PFSK-1 (cell line): ENCODE measurements at regions not wholly inside any gene's neighbourhood (a gene's known extent, or its start where the extent isn't known, plus 50 kb on each side); places are given as distances from the start of the nearest gene placed in this dataset.

Source experiments
- FOXP2 ChIP-seq: optimal IDR thresholded peaks from 2 replicates; pipeline ENCODE3; 2011; ENCODE audit warnings: borderline replicate concordance, control low read depth, inconsistent platforms; ENCODE audit not compliant: insufficient read depth; ENCODE audit errors: extremely low read length, extremely low read depth
- POLR2AphosphoS5 ChIP-seq: IDR thresholded peaks from 2 replicates; pipeline ENCODE4 v1.6.1; 2012; ENCODE audit warnings: low read depth, mild to moderate bottlenecking, control low read depth, low read length, moderate library complexity
- SIN3A ChIP-seq: IDR thresholded peaks from 2 replicates; pipeline ENCODE4 v1.6.1; 2012; ENCODE audit warnings: mild to moderate bottlenecking, low read length, moderate library complexity, borderline replicate concordance; ENCODE audit not compliant: insufficient read depth
- TAF1 ChIP-seq: IDR thresholded peaks from 2 replicates; pipeline ENCODE4 v1.6.1; 2012; ENCODE audit warnings: low read length, control low read depth, borderline replicate concordance; ENCODE audit not compliant: insufficient read depth
- TF ChIP-seq, protein P1 (sequence below), 2 experiments: IDR thresholded peaks; 2 replicates each; pipeline versions ENCODE4 v1.6.1 to v1.8.0; 2011 to 2012; ENCODE audit warnings: low read depth in 2 of 2, low read length in 2 of 2, control low read depth in 1 of 2, inconsistent platforms in 1 of 2, mild to moderate bottlenecking in 1 of 2, moderate library complexity in 1 of 2; ENCODE audit not compliant: insufficient read depth in 1 of 2

GRCh38 chr13:61768175-61768574 lies 352.5 kb upstream of the PCDH20 start:
- no peak for TF ChIP-seq POLR2AphosphoS5
- TF ChIP-seq FOXP2, result no peak
- TF ChIP-seq SIN3A, result no peak
- no peak for TF ChIP-seq TAF1
- TF ChIP-seq, protein P1, sequence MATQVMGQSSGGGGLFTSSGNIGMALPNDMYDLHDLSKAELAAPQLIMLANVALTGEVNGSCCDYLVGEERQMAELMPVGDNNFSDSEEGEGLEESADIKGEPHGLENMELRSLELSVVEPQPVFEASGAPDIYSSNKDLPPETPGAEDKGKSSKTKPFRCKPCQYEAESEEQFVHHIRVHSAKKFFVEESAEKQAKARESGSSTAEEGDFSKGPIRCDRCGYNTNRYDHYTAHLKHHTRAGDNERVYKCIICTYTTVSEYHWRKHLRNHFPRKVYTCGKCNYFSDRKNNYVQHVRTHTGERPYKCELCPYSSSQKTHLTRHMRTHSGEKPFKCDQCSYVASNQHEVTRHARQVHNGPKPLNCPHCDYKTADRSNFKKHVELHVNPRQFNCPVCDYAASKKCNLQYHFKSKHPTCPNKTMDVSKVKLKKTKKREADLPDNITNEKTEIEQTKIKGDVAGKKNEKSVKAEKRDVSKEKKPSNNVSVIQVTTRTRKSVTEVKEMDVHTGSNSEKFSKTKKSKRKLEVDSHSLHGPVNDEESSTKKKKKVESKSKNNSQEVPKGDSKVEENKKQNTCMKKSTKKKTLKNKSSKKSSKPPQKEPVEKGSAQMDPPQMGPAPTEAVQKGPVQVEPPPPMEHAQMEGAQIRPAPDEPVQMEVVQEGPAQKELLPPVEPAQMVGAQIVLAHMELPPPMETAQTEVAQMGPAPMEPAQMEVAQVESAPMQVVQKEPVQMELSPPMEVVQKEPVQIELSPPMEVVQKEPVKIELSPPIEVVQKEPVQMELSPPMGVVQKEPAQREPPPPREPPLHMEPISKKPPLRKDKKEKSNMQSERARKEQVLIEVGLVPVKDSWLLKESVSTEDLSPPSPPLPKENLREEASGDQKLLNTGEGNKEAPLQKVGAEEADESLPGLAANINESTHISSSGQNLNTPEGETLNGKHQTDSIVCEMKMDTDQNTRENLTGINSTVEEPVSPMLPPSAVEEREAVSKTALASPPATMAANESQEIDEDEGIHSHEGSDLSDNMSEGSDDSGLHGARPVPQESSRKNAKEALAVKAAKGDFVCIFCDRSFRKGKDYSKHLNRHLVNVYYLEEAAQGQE (IDR thresholded peaks at IDR 0.05; ENCODE audit: insufficient read depth in 1 of 2, low read depth in 2 of 2, low read length in 2 of 2), result no peak

GRCh38 chr13:61766667-61767058 lies 351.0 kb upstream of the PCDH20 start:
- TF ChIP-seq POLR2AphosphoS5 (no peak), TAF1 (no peak), SIN3A (no peak), FOXP2 (no peak)
- TF ChIP-seq, protein P1 (IDR thresholded peaks at IDR 0.05; ENCODE audit: insufficient read depth in 1 of 2, low read depth in 2 of 2, low read length in 2 of 2), result no peak

DNA sequence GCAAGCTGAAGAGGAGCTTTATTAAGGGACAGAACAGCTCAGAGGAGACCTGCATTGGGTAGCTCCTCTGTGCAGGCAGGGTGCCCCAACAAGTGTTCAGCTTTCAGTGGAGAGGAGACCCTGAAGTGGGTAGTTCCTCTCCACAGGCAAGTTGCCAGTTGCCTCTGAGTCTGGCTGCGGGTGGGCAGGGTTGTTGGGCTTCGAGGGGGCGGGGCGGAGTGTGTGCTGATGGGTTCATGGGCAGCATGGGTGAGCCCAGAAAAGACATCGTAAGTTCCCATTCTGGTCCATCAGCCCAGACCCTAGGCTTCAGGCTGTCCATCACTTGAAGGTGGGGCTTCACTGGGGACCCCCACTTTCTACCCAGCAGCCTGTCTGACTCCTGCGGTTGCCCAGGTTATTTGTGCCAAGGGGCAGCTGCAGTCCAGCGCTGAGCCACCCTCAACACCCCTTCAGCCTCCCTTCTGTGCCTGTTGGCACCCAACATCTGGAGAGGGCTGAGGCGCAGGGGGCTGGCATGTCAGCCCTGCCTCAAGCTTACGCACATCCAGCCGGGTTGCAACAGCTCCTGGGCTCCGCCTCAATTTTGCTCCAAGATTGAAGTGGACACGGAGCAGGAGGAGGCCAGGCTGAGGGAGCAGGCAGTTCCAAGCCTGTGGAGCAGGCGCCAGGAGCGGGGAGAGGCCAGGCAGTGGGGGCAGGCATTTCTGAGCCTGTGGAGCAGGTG lies 350.5 kb upstream of the PCDH20 start:
- TF ChIP-seq TAF1, result no peak
- no peak for TF ChIP-seq SIN3A
- no peak for TF ChIP-seq FOXP2

- TF ChIP-seq TAF1 (no peak), FOXP2 (no peak), SIN3A (no peak), POLR2AphosphoS5 (no peak)
- TF ChIP-seq, protein P1 (IDR thresholded peaks at IDR 0.05; ENCODE audit: insufficient read depth in 1 of 2, low read depth in 2 of 2, low read length in 2 of 2), result no peak
These were observed 349.6 kb upstream of the PCDH20 start for GRCh38 chr13:61765181-61765742.

DNA sequence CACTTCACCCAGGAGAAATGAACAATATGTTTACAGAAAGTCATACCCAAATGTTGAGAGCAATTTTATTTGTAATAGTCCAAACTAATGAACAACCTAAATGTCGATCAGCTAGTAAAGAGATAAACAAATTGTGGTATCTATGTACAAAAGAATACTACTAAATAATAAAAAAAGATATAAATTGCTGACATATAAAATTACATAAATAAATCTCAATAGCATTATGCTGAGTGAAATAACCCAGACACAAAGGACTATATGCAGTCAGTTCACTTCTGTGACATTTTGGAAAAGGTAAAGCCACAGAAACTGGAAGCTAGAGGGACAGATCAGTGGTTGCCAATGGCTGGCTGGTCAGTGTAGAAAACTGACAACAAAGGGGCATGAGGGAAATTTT lies 346.0 kb upstream of the PCDH20 start:
- no peak for TF ChIP-seq POLR2AphosphoS5
- TF ChIP-seq TAF1, result no peak
- TF ChIP-seq, protein P1 (IDR thresholded peaks at IDR 0.05; ENCODE audit: insufficient read depth in 1 of 2, low read depth in 2 of 2, low read length in 2 of 2), result no peak
- TF ChIP-seq SIN3A, result no peak
